HG02763 (cell line): ENCODE measurements at regions not wholly inside any gene's neighbourhood (a gene's known extent, or its start where the extent isn't known, plus 50 kb on each side); places are given as distances from the start of the nearest gene placed in this dataset.
A peak's percentile ranks its signal among the peaks of the same experiment; 100 is the strongest.

Experiments used
- ATAC-seq: cut with Tn5 transposase; IDR thresholded peaks from one replicate; pipeline ENCODE4 v1.9.1; 2021; ENCODE audit warnings: mild to moderate bottlenecking, moderate library complexity; ENCODE audit not compliant: unreplicated experiment

DNA sequence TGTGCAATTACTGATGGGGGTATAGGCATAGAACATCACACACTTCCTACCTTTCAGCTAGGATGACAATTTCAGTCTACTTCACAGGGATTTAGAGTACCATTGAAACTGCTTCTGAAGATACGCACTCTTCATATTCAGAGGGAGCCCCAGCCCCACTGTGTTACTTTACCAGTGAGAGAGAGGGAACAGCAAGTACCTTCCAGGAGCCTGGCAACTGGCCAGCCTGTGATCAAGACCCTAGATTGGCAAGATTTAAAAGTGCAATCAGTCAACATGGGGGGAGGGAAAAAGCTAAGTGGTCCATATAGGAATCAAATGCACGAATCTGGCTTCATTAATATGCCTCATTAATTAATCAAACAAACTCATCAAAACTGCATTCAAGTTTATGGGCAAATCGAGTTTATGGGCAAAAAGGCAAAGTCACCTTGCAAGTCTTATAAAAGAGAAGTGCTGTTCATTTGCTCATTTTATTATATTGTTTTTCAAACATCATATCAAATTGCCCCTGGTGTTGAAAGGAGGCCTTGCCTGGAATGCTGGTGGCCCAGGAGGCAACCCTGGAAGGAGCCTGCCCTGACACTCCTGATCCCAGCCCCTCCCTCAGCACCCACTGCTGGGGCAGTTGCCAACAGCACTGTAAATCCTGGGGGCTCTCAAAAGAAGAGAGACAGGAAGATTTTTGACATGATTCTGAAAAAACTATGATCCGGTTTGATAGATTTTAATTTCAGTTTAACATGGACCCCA, 184.9 kb upstream of the DPT start:
- no peak for ATAC-seq

DNA sequence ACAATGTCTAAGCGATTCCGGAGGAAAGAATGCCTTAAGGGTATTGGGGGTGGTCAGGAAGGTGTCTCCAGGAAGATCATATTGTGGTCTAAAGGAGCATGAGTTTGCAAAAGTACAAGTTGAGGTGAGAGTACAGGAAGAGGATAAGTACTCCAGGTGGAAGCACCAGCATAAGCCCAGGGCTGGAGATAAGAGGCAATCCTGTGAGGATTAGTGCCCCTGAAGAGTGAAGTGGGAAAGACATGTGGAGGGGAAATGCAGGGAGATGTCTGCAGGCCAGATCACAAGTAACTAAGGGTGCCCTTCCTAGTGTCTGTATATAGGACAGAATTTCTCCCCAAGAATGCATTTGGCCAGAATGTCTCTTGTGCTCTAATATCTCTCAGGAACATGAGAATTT, 188.3 kb upstream of the DPT start:
- ATAC-seq: no peak

DNA sequence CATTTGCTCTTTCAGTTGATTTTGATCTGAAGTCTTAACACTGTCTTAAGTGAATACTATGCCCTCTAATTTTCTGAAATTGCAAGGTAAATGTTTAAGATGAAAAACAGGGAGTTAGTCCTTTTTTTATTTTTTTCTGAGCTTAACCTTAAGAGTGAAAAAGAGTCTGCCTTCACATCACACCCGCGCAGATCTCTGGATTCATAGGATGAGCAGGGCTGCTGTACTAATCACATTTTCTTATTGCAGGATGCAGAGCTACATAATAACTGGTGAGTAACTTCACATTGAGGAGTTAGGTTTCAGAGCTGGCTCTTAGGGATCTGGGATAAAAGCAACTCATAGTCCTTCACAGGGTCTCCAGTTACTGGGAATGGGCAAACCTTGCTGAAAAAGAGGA, 188.7 kb upstream of the ATP1B1 start:
- no peak for ATAC-seq

DNA sequence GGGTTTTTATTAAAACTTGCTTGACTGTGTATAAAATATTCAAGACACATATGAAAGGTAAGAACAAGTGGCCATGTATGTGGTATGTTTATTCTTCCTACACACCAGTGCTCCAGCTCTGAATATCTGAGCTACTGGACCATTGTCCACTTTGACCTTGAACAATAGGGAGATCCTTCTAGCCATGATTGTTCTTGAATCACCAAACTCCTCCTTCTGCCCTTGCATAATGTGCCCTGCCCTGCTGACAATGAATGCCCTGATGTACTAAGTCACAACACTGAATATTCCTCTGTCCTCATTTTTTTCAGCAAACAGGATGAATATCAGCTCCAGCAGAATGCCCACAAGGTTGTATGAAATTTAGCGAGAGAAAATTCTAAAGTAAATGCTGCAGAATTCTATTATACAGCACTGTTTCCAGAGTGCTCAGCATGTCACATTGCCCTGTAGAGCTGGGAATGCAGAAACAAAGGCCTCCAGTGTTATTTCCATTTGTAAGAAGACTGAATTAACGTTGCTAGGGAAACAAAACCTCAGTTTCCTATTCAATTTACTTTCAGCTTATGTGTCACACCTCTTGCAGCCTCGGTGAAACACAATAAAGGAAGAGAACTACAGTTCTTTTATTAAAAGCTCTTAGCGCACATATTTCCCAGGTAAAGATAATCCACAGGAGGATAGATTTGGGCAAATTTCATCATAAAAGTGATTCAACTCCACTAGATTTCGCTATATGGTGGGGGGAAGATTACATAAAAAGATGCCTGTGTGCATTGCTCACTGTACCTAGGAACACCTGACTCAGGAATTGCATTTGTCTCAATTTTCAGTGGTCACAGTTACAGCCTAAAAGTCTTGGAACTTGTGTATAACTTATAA, 187.4 kb upstream of the ATP1B1 start:
- ATAC-seq: no peak

DNA sequence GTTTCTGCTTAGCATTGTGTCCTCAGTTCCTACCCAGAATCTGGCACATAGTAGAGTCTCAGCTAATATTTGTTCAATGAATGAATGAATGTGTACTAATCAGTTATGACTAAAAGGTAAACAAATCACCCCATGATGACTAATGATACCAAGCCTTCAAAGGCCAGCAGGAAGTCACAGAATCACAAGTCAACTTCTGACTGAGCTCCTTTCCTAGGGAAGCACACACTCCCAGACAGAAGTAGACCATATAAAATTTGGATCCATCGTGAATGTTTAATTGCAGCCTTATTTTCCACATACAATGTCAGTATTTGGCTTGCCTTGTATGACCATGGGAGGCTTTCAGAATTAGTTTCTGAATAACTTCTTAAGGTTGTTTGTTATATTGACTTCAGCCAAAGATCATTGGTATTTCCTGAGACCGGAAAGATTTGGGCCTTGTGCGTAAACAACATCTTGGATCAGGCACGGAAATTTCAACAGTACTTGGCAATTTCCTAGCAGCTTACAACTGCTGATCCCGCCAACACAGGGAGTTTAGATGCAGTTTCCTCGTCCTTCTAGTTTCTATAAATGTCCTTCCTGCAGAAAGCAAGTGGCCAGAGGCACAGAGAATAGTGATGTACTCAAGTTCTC, 185.9 kb upstream of the ATP1B1 start:
- no peak for ATAC-seq

DNA sequence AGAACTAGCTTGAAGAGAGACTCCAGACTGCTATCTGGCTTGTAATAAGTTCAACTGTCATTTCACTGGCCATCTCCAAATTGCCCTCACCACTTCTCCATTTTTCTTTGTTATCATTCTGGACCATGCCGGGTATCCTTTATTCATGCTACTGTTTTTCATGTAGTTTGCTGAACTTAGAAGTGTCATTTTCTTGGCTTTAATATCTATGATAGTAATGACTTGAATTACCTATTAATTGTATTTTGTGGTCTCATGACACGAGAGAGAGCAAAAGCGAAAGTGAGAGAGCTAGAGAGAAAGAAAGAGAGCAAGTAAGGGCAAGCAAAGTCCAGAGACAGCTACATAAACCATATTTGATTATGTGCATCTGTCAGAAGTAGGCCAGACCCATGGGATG, 184.9 kb upstream of the ATP1B1 start:
- peak; percentile 48 for ATAC-seq

DNA sequence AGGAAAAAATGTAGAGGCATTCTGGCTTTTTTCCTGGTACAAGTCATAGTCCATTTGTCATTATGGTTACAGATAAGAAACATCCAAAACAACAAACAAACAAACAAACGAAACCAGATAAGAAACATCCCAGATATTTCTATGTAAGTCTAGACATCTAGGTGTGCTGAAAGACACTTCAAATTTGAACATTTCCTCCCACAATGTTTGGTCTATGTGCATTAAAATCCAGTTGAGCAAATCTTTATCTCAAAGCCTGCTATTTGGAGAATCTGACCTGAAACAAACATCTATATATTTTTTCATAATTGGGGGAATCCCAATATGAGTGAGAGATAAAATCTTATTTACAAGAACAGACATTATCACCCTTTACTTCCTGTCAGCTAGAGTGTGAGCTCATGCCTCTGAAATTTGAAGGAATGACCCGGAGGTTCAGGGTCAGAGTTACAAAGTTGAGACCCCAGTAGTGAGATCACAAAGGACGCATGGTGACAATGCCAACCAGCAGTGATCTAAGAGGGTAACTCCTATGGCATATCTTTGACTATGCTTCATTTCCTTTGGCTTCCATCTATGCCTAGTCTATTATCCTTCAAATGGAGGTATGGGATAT, 182.9 kb upstream of the ATP1B1 start:
- ATAC-seq: no peak

DNA sequence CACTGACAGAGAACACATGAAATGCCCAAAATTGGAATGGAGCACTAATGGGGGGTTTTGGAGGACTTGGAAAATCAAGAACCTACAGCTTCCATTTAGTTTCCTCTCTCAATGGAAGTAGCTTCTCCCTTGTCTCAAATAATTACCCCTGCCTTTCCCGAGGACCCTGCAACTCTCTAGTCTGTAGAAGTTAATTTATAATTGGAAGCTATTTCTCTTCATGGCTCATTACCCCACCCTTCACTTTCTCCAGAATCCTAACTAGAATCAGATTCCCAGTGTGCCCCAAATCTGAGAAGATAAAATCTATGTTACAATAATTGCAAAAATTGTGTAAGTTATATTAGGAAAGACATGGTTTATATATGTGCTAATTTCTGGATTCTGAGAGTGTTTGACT, 181.5 kb upstream of the ATP1B1 start:
- no peak for ATAC-seq

DNA sequence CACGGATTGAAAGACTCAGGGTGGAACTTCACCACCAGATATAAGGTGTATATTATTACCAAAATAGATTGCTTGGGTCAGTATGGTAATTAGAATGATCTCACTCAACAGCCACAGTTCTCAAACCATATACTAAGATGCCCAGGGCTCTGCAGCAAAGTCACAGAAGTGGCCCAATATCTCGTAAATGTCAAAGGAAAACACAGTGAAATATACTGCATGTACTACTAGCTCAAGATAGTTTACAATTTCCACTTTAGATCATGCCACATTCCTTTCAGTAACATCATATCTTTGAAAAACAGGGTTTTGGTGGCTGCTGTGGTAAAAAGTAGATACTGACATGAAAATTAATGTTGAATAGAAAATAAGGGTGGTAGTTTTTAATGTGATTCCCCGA, 180.3 kb upstream of the ATP1B1 start:
- ATAC-seq: no peak

DNA sequence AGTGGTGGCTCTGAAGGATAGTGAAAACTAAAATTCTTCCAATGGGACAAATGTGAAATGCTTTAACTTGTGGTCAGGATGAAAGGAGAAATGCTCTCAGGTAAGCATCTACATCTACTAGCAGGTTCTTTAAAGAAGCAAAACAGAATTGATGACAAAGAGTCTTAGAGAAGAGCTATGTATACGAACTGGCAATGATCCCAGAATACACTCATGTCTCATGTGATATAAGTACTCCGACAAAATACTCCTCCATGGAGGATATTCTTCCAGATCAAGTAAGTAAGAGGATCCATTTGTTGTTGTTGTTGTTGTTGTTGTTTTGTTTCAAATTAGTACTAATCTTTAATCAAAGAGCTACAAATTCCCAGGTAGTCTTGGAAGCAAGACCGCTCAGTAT, 174.0 kb upstream of the ATP1B1 start:
- no peak for ATAC-seq

DNA sequence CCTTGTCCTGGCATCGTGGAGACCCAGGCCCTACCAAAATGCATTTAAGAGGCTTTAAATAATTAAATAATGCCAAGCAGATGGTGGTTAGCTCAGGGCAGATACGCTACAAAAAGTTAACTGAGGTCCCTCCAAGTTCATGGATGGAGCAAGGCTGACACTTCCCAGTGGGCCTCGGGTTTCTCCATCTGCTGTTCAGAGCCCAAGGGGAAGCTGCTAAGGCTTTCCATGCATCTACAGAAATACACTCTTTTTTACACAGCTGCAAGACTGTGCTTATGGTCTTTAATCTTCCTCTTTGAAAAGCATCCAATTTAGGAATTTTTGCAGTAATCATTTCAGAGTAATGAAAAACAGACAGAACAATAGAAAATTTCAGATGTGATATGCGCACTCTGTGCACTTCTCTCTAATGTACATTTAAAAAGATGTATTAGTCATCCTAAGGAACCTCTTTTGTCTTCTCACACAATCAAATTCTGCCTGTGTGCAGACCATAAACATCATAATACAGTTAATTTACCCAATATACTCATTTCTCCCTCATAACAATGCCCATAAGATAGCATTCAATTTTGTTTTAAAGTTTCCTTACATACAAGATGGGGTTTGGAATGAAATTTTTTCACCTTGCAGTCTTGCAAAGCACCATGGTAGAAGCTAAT, 173.2 kb upstream of the ATP1B1 start:
- ATAC-seq: no peak

DNA sequence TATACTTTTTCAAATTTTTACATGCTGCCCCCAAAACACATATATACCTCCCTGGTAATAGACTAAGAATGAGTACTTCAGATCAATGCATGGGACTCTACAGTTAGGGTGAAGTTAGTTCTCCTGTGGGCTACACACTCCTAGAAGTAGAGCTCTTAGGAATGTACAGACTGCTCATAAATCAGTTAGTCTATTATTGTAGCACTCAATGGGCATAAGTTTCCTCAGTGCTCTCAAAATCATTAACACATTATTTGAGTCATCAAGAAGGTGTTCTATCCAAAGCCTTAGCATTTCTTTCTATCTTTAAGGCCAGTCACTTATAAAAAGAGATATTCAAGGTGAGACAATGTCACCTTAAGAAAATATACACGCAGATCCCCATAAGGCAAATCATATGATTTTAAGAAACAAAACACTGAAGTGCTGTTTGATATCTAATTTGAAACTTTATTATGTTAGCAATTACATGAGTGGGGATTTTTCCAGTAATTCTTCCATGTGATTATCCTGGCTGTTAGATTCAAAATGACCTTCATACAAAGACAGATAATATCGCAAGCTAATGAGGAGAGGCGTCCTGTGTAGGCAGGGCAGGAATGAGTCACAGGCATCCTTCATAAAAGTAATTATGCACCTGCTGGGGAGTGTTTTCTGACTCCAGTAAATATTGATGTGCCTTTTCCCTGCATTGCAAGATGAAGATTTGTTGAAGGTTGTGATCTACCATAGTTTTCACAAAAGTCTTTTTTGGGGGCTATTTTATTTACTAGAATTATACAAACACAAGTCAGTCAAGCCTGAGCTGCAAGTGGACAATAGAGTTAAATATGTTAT, 167.2 kb upstream of the ATP1B1 start:
- no peak for ATAC-seq

DNA sequence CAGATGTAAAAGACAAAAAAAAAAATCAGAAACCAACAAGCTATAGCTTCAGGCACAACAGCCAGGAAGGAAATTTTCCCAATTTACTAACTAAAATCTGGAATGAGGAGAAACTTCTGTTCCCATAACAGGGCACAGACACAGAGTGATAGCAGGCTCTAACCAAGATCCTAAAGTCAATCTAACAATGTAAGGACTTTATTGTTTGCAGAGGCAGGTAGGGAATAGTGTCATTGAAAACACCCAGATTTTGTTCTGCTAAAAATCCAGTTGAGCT, 166.6 kb upstream of the ATP1B1 start:
- no peak for ATAC-seq

DNA sequence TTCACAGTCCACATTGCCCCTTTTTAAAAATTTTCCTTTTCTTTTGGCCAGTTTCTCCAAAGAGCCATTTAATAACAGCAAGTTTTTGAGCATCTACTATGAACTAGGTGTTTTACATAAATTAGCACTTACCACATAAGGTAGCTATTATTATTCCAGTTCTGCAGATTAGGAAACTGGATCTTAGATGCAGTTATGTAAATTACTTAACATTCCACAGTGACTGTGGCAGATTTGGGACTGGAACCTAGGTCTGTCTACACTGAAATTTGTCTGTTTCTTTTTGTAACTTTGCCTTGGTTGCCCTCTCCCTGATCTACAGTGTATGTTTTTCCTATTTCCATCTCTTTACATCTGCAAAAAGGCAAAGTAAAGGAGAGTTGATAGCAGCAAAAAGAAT, 164.8 kb upstream of the ATP1B1 start:
- ATAC-seq: no peak

DNA sequence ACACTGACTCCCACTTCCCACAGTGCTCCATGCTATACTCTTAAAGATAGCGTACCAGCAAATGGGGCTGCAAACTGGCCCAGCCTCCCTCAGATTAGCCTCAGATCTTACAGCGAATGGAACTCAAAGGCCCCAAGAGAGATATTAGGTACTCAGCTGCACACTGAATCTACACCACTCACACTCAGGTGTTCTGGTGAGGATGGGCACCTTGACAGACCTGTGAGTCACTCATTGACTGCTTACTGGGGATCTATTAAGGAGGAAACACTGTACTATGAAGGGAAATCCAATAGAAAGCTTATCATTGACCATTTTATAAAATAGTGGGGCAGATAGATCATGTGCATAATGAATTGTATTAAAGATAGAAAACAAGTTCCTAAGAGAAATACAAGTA, 164.3 kb upstream of the ATP1B1 start:
- ATAC-seq: no peak

DNA sequence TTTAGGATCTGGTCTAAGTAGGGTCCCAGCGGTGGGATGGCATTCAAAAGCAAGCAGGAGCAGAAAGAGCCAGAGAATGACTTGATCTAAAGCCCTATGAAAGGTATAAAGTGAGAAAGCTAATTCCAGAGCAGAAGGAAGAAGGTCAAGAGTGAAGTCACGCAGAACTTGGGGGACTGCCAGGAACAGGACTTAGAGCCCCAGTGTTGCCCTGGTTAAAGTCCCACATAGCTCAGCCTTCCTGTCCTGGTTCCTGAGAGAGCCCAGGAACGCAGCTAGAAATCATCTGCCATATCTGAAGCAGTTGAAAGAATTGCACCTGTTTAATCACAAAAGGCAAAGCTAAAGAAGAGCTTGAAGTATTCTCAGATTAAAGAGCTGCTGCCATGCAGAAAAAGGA, 160.6 kb upstream of the ATP1B1 start:
- ATAC-seq: no peak

DNA sequence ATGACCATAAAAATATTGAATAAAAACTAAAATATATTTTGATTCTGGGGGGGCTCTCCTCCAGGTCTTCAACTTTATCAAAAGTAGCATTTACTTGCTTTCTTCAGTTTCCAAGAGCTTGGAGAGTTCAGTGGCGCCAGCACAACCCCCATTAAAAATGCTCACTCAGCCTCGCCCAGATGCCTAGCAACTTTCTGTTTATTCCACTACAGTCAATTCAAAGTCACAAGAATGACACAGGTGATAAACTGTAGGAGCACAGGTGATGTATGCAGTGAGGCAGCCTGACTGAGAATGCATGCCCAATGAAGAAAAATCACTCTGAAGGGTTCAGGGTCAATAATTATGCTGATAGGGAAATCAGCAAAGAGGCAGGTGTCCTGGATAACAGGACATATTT, 159.4 kb upstream of the ATP1B1 start:
- no peak for ATAC-seq

DNA sequence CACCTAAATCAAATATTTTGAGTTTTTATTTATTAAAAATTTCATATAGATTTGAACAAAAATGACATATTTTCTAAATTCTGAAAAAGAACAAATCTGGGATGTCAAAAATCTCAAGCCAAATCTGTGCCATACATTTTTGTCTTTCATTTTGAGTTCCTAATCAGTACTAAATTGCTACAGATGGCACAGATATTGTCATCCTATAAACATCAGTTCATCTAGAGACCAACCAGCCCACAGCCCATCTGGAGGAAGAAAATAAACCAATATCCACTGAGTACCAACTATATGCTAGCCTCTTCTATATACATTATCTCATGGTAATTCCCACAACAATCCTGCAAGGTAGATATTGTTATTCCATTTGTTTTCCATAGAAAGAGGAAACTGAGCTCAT, 156.8 kb upstream of the ATP1B1 start:
- ATAC-seq: no peak

DNA sequence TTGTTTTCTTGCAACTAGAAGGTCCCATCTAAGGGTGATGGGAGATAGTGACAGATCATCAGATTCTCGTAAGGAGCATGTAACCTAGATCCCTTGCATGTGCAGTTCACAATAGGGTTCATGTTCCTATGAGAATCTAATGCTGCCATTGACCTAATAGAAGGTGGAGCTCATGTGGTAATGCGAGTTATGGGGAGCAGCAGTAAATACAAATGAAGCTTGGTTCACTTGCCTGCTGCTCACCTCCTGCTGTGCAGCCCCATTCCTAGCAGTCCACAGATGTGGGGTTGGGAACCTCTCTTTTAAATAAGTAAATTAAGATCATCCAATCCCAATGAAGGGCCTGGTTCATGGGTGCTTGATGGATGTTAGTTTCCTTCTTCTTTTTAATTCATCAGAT, 148.7 kb upstream of the ATP1B1 start:
- no peak for ATAC-seq

DNA sequence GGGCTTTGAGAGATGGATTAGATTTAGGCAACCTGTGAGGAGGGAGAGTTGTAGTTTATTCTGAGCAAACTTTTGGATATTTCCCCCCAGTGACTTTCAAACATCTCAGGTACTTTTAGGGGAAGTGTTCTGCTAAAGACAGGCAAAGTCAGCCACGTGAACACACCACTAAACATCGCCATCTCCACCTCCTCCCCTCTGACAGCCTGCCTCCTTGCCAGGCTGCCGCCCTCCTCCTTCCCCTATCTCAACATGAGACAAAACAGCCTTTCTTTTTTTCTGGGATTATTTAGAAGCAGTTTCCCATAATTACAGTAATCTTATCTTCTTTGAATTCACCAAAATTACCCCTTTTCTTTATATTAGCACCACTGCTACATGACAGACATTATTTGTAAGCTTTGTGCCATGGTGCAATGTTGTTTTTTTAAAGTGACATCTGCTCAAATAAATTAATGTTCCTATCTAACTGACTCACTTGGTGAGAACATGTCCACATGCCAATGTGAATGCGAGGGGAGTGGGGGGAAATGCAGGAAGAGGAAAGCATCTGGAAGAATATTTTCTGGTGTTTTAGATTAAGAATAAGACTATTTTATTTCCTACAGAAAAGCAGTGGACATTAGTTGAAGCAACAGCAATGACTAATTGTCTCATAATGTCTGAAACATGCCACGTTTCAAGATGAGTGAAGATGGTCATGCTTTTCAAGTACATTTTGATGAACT, 147.8 kb upstream of the ATP1B1 start:
- no peak for ATAC-seq
